ENCODE measurements at regions not wholly inside any gene's neighbourhood (a gene's known extent, or its start where the extent isn't known, plus 50 kb on each side); places are given as distances from the start of the nearest gene placed in this dataset.

- Histone ChIP-seq H2AFZ (ENCODE audit: low read depth, low read length) (no peak overlapping the region), H3K4me3 (ENCODE audit: low read length) (no peak overlapping the region), H3K4me1 (ENCODE audit: low read length) (peaks cover 5% of the 10 kb centered on the region), H4K20me1 (ENCODE audit: insufficient read depth, low read length) (no peaks in the 10 kb centered on the region), H3K36me3 (replicated peaks; ENCODE audit: low read depth, low read length) (no peaks in the 10 kb centered on the region), H3K79me2 (ENCODE audit: low read length) (no peaks in the 10 kb centered on the region), H3K9me3 (ENCODE audit: insufficient read depth, low read length) (no peaks in the 10 kb centered on the region), H3K4me2 (ENCODE audit: low read length) (no peak overlapping the region), H3K27ac (ENCODE audit: low read length) (no peak overlapping the region), H3K27me3 (ENCODE audit: low read depth, low read length) (peaks cover 6% of the 10 kb centered on the region; the same call in 1 of the 2 replicates), H3K9ac (ENCODE audit: low read length) (no peak overlapping the region)
- TF ChIP-seq CTCF (IDR thresholded peaks at IDR 0.05; ENCODE audit: low read depth, low read length), result no peak
- no peak for TF ChIP-seq EZH2phosphoT487 (IDR thresholded peaks at IDR 0.05; ENCODE audit: low read depth)
Measured at GRCh38 chr2:100194951-100195350, 52.6 kb upstream of the AFF3 start.

- no peak overlapping the region for H2AFZ ChIP-seq (ENCODE audit: low read depth, low read length)
- H3K4me1 ChIP-seq (ENCODE audit: low read length), result peaks cover 5% of the 10 kb centered on the region
- no peaks in the 10 kb centered on the region for H3K9me3 ChIP-seq (ENCODE audit: insufficient read depth, low read length)
- H3K4me3 ChIP-seq (ENCODE audit: low read length), result no peak overlapping the region
- H3K36me3 ChIP-seq (replicated peaks; ENCODE audit: low read depth, low read length), result no peaks in the 10 kb centered on the region
- peaks cover 6% of the 10 kb centered on the region; the same call in 1 of the 2 replicates for H3K27me3 ChIP-seq (ENCODE audit: low read depth, low read length)
- no peak overlapping the region for H3K9ac ChIP-seq (ENCODE audit: low read length)
- H3K4me2 ChIP-seq (ENCODE audit: low read length), result no peak overlapping the region
- H4K20me1 ChIP-seq (ENCODE audit: insufficient read depth, low read length), result no peaks in the 10 kb centered on the region
- TF ChIP-seq CTCF (IDR thresholded peaks at IDR 0.05; ENCODE audit: low read depth, low read length), result no peak
- H3K79me2 ChIP-seq (ENCODE audit: low read length), result no peaks in the 10 kb centered on the region
- no peak overlapping the region for H3K27ac ChIP-seq (ENCODE audit: low read length)
Measured at GRCh38 chr2:100193291-100193710, 50.9 kb upstream of the AFF3 start.

GRCh38 chr2:100192825-100193224, 50.4 kb upstream of the AFF3 start:
- H3K79me2 ChIP-seq (ENCODE audit: low read length), result no peaks in the 10 kb centered on the region
- H3K27ac ChIP-seq (ENCODE audit: low read length), result no peak overlapping the region
- H2AFZ ChIP-seq (ENCODE audit: low read depth, low read length), result no peak overlapping the region
- no peaks in the 10 kb centered on the region for H3K9me3 ChIP-seq (ENCODE audit: insufficient read depth, low read length)
- H3K9ac ChIP-seq (ENCODE audit: low read length), result no peak overlapping the region
- no peak overlapping the region for H3K4me3 ChIP-seq (ENCODE audit: low read length)
- H3K4me1 ChIP-seq (ENCODE audit: low read length), result peaks cover 5% of the 10 kb centered on the region
- H4K20me1 ChIP-seq (ENCODE audit: insufficient read depth, low read length), result no peaks in the 10 kb centered on the region
- no peak overlapping the region for H3K4me2 ChIP-seq (ENCODE audit: low read length)
- TF ChIP-seq EZH2phosphoT487 (IDR thresholded peaks at IDR 0.05; ENCODE audit: low read depth) (no peak), CTCF (IDR thresholded peaks at IDR 0.05; ENCODE audit: low read depth, low read length) (no peak)
- peaks cover 6% of the 10 kb centered on the region; the same call in 1 of the 2 replicates for H3K27me3 ChIP-seq (ENCODE audit: low read depth, low read length)
- no peaks in the 10 kb centered on the region for H3K36me3 ChIP-seq (replicated peaks; ENCODE audit: low read depth, low read length)

DNA sequence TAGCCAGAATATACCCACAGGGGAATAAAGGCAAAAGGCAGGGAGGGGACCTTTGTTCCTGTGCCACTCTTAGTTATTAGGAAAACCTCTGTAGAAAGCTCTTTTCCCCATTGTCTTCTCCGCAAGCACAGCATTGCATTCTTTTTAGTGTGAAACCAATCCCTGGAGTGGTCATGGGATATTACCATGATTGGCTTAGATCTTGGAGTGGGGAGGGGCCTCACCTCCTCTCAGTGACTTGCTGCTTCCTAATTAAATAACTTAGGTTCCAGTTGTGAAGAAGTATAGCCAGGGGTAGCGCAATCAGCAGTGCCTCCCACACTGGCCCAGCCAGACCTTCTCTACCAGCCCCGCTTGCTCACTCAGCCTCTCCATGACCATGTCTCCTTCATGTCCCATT, 49.9 kb upstream of the AFF3 start:
- H3K4me2 ChIP-seq (ENCODE audit: low read length), result no peak overlapping the region
- TF ChIP-seq EZH2phosphoT487 (IDR thresholded peaks at IDR 0.05; ENCODE audit: low read depth) (no peak), CTCF (IDR thresholded peaks at IDR 0.05; ENCODE audit: low read depth, low read length) (no peak)
- H2AFZ ChIP-seq (ENCODE audit: low read depth, low read length), result no peak overlapping the region
- no peaks in the 10 kb centered on the region for H4K20me1 ChIP-seq (ENCODE audit: insufficient read depth, low read length)
- H3K79me2 ChIP-seq (ENCODE audit: low read length), result no peaks in the 10 kb centered on the region
- peaks cover 6% of the 10 kb centered on the region; the same call in 1 of the 2 replicates for H3K27me3 ChIP-seq (ENCODE audit: low read depth, low read length)
- H3K36me3 ChIP-seq (replicated peaks; ENCODE audit: low read depth, low read length), result no peaks in the 10 kb centered on the region
- H3K9ac ChIP-seq (ENCODE audit: low read length), result no peak overlapping the region
- no peaks in the 10 kb centered on the region for H3K9me3 ChIP-seq (ENCODE audit: insufficient read depth, low read length)
- no peak overlapping the region for H3K27ac ChIP-seq (ENCODE audit: low read length)
- no peak overlapping the region for H3K4me3 ChIP-seq (ENCODE audit: low read length)
- peaks cover 5% of the 10 kb centered on the region for H3K4me1 ChIP-seq (ENCODE audit: low read length)

All from OCI-LY3 (cell line).